SK-N-MC (cell line): ENCODE measurements at regions not wholly inside any gene's neighbourhood (a gene's known extent, or its start where the extent isn't known, plus 50 kb on each side); places are given as distances from the start of the nearest gene placed in this dataset.

Experiments
- DNase-seq: peaks from one replicate; pipeline ENCODE4 v3.0.0-alpha.2; 2011; ENCODE audit warnings: low read depth, low spot score
- H3K27ac ChIP-seq: fragments of 200-600 bp; sonication (generic); 2 replicates; pipeline ENCODE4 v1.5.1; 2016; ENCODE audit warnings: mixed run types
- H3K36me3 ChIP-seq: fragments of 200-600 bp; sonication (generic); 2 replicates; pipeline ENCODE4 v1.6.1; 2017; ENCODE audit warnings: antibody characterized with exemption, low read length, mixed read lengths; ENCODE audit not compliant: insufficient read depth
- H3K4me3 ChIP-seq: fragments of 200-600 bp; sonication (generic); 2 replicates; pipeline ENCODE4 v1.5.1; 2016
- H3K9ac ChIP-seq: fragments of 200-600 bp; sonication (generic); 2 replicates; pipeline ENCODE4 v1.8.0; 2017; ENCODE audit warnings: mixed run types, mixed read lengths; ENCODE audit not compliant: insufficient read length
- H3K9me3 ChIP-seq: fragments of 200-600 bp; sonication (generic); 2 replicates; pipeline ENCODE4 v1.6.1; 2017; ENCODE audit warnings: low read depth, mild to moderate bottlenecking, antibody characterized with exemption, low read length, moderate library complexity, mixed read lengths
- EZH2 ChIP-seq: fragments of 200-600 bp; sonication (generic); IDR thresholded peaks from one replicate; pipeline ENCODE4 v1.6.1; 2017; ENCODE audit warnings: antibody characterized with exemption
- FOXP2 ChIP-seq: optimal IDR thresholded peaks from 2 replicates; pipeline ENCODE3; 2011; ENCODE audit warnings: mild to moderate bottlenecking, moderate library complexity; ENCODE audit not compliant: insufficient read depth; ENCODE audit errors: extremely low read length, control extremely low read depth
- POLR2AphosphoS5 ChIP-seq: IDR thresholded peaks from 2 replicates; pipeline ENCODE4 v1.6.1; 2012; ENCODE audit warnings: mild to moderate bottlenecking, low read depth, low read length, borderline replicate concordance

DNA sequence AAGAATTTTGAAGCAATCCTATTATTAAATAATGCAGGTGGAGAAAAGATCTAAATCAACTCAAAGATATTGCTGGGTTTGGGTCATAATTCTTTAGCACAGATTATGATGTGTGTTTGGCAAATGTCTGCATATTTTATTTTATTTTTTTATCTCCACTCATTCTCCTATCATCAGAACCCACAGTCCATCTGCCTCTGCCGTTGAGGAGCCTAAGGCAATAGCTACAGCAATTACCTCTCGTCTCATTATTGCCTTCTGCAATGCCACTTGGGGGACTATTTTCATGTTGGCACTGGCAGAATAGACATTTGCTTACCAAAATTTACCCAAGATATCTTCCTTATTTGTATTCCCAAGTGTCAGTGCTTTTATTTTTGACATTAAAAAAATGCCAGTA is 815.9 kb upstream of the CNTNAP5 start:
- no peaks in the 10 kb centered on the region for H3K9me3 ChIP-seq
- H3K4me3 ChIP-seq: no peak overlapping the region
- TF ChIP-seq POLR2AphosphoS5 (no peak), FOXP2 (no peak), EZH2 (no peak)
- H3K36me3 ChIP-seq: no peaks in the 10 kb centered on the region
- no peak overlapping the region for H3K9ac ChIP-seq
- no peak overlapping the region for H3K27ac ChIP-seq
- no peak for DNase-seq

DNA sequence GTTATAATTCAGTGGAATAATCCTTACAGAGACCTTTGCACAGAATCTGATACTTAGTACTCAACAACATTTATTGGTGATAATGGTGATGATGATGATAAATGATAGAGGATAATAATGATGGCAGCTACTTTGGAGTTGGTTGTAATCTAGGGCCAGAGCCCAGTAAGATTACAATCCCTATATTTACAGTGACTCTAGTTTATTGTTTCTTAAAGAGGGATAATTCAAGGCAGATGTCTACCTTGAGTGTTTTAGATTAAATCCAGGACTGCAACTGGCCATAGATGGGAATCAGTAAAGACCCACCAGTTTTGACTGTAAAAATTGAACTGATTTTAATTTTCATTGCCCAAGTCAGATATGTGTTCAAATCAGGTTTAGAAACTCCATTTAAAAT is 813.9 kb upstream of the CNTNAP5 start:
- Histone ChIP-seq H3K27ac (no peak overlapping the region), H3K9ac (no peak overlapping the region), H3K4me3 (no peak overlapping the region), H3K36me3 (no peaks in the 10 kb centered on the region), H3K9me3 (no peaks in the 10 kb centered on the region)
- DNase-seq: no peak
- TF ChIP-seq EZH2: no peak
- TF ChIP-seq POLR2AphosphoS5: no peak
- no peak for TF ChIP-seq FOXP2

- H3K36me3 ChIP-seq: no peaks in the 10 kb centered on the region
- TF ChIP-seq POLR2AphosphoS5 (no peak), EZH2 (no peak), FOXP2 (no peak)
- DNase-seq: no peak
- H3K4me3 ChIP-seq: no peak overlapping the region
- H3K27ac ChIP-seq: no peak overlapping the region
- H3K9me3 ChIP-seq: no peaks in the 10 kb centered on the region
- H3K9ac ChIP-seq: no peak overlapping the region
These were observed 779.9 kb upstream of the CNTNAP5 start for GRCh38 chr2:123245156-123245555.

GRCh38 chr2:123258877-123259539 is 766.1 kb upstream of the CNTNAP5 start:
- no peak overlapping the region for H3K4me3 ChIP-seq
- no peak for TF ChIP-seq FOXP2
- TF ChIP-seq POLR2AphosphoS5: no peak
- TF ChIP-seq EZH2: no peak
- no peak for DNase-seq
- H3K9me3 ChIP-seq: no peaks in the 10 kb centered on the region
- H3K36me3 ChIP-seq: no peaks in the 10 kb centered on the region
- H3K27ac ChIP-seq: no peak overlapping the region
- H3K9ac ChIP-seq: no peak overlapping the region

DNA sequence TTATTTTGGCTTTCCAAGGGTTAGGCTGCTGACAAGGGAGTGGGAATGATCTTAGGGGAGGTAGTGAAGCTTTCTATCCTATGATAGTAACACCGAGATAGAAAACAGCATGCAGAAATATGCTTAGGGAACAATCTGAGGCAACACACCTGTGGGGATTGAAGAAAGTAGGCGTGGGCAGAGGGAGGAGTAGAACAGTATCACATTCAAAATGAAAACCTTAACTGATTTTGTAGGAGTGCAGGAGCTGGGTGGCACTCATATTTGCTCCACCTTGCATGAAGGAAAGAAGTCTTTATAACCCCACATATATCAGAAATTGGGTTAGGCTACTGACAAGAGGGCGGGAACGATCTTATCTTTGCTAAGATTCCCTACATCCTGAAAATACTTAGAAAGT is 762.2 kb upstream of the CNTNAP5 start:
- Histone ChIP-seq H3K9ac (no peak overlapping the region), H3K9me3 (no peaks in the 10 kb centered on the region), H3K27ac (no peak overlapping the region), H3K4me3 (no peak overlapping the region), H3K36me3 (no peaks in the 10 kb centered on the region)
- no peak for DNase-seq
- TF ChIP-seq POLR2AphosphoS5 (no peak), EZH2 (no peak), FOXP2 (no peak)

DNA sequence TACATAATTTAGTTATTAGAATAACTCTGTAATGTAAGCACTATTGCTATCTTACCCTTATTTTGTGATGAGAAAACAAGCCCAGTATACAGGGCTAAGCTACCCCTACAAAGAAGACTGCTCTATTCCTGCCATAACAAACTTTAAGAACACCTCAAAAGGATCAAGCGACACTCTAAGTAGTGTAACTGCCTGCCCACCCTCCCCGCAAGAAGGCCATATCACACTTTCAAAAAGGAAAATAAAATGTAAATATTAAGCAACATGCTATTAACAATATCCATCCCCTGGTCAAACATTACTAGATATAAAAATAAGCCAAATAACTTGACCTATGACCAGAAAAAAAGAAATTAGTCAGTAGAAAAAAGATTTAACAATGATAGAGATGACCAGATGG is 741.7 kb upstream of the CNTNAP5 start:
- no peak overlapping the region for H3K9ac ChIP-seq
- no peaks in the 10 kb centered on the region for H3K36me3 ChIP-seq
- H3K9me3 ChIP-seq: peaks cover 7% of the 10 kb centered on the region; the same call in 1 of the 2 replicates
- DNase-seq: no peak
- H3K4me3 ChIP-seq: no peak overlapping the region
- TF ChIP-seq POLR2AphosphoS5 (no peak), EZH2 (no peak), FOXP2 (no peak)
- H3K27ac ChIP-seq: no peak overlapping the region

GRCh38 chr2:123303731-123304130 is 721.4 kb upstream of the CNTNAP5 start:
- no peak overlapping the region for H3K4me3 ChIP-seq
- peaks cover 2% of the 10 kb centered on the region; the same call in 1 of the 2 replicates for H3K9me3 ChIP-seq
- no peak overlapping the region for H3K9ac ChIP-seq
- no peaks in the 10 kb centered on the region for H3K36me3 ChIP-seq
- TF ChIP-seq FOXP2: no peak
- no peak for TF ChIP-seq EZH2
- TF ChIP-seq POLR2AphosphoS5: no peak
- peak; percentile 24 for DNase-seq
- no peak overlapping the region for H3K27ac ChIP-seq
